Activated naive CD4-positive, alpha-beta T cell treated with anti-CD3 and anti-CD28 coated beads for 36 hours (primary cell): ENCODE measurements at regions not wholly inside any gene's neighbourhood (a gene's known extent, or its start where the extent isn't known, plus 50 kb on each side); places are given as distances from the start of the nearest gene placed in this dataset.
"Not testable (repeated sequence)": the region's sequence is repeated elsewhere in the genome, so short reads cannot be mapped to it uniquely, and the experiment has no call there.

Experiments
- CTCF ChIA-PET: fragments of 350-600 bp; sonication (Branson Sonifier 250); formaldehyde crosslinking; loops from one replicate; lab custom pipeline; 2021; ENCODE audit warnings: antibody characterized with exemption; lab: Charles Lee
- DNase-seq: peaks from one replicate; pipeline ENCODE4 v3.0.0-alpha.2; 2020
- H3K27ac Mint-ChIP-seq: one replicate; pipeline ENCODE4 v1.8.0; 2021; ENCODE audit warnings: mild to moderate bottlenecking, mixed read lengths
- H3K27me3 Mint-ChIP-seq: one replicate; pipeline ENCODE4 v1.8.0; 2021; ENCODE audit warnings: low read depth, mixed read lengths
- H3K36me3 Mint-ChIP-seq: one replicate; pipeline ENCODE4 v1.8.0; 2021; ENCODE audit warnings: low read depth, mixed read lengths
- H3K4me1 Mint-ChIP-seq: one replicate; pipeline ENCODE4 v1.8.0; 2021; ENCODE audit warnings: low read depth, mixed read lengths
- H3K4me3 Mint-ChIP-seq: one replicate; pipeline ENCODE4 v1.8.0; 2021; ENCODE audit warnings: mild to moderate bottlenecking, moderate library complexity, mixed read lengths
- H3K9me3 Mint-ChIP-seq: one replicate; pipeline ENCODE4 v1.8.0; 2021; ENCODE audit warnings: mixed read lengths
- intact Hi-C: fragments of 100-400 bp; cut with micrococcal nuclease; formaldehyde crosslinking; loops from one replicate; pipeline ENCODE4 v1.15.1; 2023

DNA sequence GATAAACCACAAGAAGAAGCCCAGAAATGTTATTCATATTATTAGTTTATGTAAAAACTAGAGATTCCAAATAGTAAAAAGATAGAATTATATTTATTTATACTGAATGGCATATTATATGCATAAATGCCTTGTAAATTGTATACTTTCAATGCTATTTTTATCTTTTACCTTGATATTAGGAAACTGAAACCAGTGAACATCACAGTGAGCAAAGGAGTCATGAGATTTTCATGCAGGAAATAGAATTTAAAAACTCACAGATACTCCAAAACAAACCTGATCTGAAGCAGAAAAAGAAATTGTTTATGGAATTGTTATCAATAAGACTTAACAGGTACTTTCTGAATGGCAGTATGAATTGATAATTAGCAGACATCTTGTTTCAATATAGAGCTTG, 207.3 kb upstream of the CENPE start:
- no peaks in the 10 kb centered on the region for H3K4me1 Mint-ChIP-seq
- CTCF ChIA-PET: no interaction called here

DNA sequence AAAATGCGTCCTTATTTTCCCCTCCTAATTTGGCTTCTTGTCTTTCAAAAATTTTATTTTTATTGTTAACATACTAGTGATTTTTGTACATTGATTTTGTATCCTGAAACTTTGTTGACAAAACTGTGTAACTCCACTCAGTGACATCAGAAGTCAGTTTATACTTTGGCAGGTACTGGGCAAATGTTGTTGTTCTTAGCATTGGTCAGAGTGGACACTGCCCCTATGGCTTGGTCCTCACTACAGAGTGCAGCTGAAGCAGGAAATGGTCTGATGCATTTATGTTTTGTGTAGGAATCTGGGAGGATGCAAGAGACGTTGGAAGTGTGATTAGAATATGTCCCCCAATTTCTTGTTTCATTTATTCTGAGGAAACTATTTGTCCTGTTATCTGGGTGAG, 205.5 kb upstream of the CENPE start:
- H3K4me3 Mint-ChIP-seq: no peak overlapping the region
- no peaks in the 10 kb centered on the region for H3K9me3 Mint-ChIP-seq
- CTCF ChIA-PET: no interaction called here
- no peak overlapping the region for H3K27ac Mint-ChIP-seq
- H3K4me1 Mint-ChIP-seq: no peaks in the 10 kb centered on the region
- H3K27me3 Mint-ChIP-seq: peaks cover 6% of the 10 kb centered on the region
- DNase-seq: no peak
- H3K36me3 Mint-ChIP-seq: no peaks in the 10 kb centered on the region
- intact Hi-C loops: no loop called here

More for the DNA sequence above, 207.3 kb upstream of the CENPE start:
- DNase-seq: no peak
- H3K27me3 Mint-ChIP-seq: peaks cover 6% of the 10 kb centered on the region
- intact Hi-C loops: no loop called here
- H3K4me3 Mint-ChIP-seq: no peak overlapping the region
- H3K9me3 Mint-ChIP-seq: no peaks in the 10 kb centered on the region
- no peaks in the 10 kb centered on the region for H3K36me3 Mint-ChIP-seq
- H3K27ac Mint-ChIP-seq: no peak overlapping the region

DNA sequence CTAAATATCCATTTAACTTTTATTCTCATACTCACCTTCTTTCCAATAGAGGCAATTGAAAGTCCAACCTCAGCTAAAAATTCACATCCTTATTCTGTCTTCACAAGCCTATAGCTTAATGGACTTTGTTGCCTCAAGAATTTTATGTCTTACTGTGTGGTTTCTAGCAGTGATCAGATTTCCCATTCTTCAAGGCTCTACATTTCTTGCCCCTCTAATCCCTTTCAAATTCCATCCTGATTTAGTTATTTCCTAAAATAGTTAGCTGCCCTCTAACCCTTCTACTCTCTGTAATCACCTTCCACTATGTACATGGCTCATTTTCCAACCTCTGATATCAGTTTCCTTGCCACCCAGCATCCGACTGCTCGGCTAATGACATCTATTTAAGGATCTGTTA, 204.1 kb upstream of the CENPE start:
- H3K27ac Mint-ChIP-seq: no peak overlapping the region
- H3K4me1 Mint-ChIP-seq: no peaks in the 10 kb centered on the region
- no peaks in the 10 kb centered on the region for H3K9me3 Mint-ChIP-seq
- intact Hi-C loops: no loop called here
- no peak overlapping the region for H3K4me3 Mint-ChIP-seq
- CTCF ChIA-PET: no interaction called here
- DNase-seq: no peak
- no peaks in the 10 kb centered on the region for H3K36me3 Mint-ChIP-seq
- H3K27me3 Mint-ChIP-seq: peaks cover 6% of the 10 kb centered on the region

DNA sequence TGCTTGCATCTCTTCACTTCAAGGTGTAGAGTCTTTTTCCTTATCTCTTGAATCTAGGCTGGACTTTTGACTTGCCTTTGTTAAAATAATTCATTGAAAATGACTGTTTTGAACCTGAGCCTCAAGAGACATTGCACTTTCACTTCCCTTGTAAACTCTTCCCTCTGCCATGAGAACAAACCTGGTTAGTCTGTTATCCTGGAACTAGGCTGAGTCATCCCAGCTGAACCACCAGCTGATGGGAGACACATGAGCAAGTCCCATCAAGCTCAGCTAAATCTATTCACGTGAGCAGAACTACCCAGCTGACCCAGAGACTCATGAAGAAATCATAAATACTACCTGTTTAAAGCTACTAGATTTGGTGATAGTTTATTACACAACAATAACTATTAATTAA, 202.3 kb upstream of the CENPE start:
- H3K27ac Mint-ChIP-seq: no peak overlapping the region
- H3K9me3 Mint-ChIP-seq: no peaks in the 10 kb centered on the region
- no peaks in the 10 kb centered on the region for H3K36me3 Mint-ChIP-seq
- no peak overlapping the region for H3K4me3 Mint-ChIP-seq
- no peak for DNase-seq
- CTCF ChIA-PET: no interaction called here
- no peaks in the 10 kb centered on the region for H3K4me1 Mint-ChIP-seq
- intact Hi-C loops: no loop called here
- H3K27me3 Mint-ChIP-seq: peaks cover 3% of the 10 kb centered on the region

DNA sequence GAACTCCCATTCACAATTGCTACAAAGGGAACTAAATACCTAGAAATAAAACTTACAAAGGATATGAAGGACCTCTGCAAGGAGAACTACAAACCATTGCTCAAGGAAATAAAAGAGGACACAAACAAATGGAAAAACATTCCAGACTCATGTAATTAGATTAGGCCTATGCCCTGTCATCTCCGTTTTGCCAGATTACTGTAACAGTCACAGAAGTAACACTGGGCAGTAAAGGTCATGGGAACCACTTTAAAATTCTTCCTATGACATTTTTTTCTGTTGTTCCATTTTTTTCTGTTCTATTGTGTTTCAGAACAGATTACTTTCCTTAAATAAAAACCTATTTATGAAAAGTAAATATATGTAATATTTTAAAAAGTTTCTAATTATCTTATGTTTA, 199.4 kb upstream of the CENPE start:
- H3K36me3 Mint-ChIP-seq: no peaks in the 10 kb centered on the region
- H3K27ac Mint-ChIP-seq: no peak overlapping the region
- H3K27me3 Mint-ChIP-seq: peaks cover 3% of the 10 kb centered on the region
- CTCF ChIA-PET: no interaction called here
- no peaks in the 10 kb centered on the region for H3K4me1 Mint-ChIP-seq
- intact Hi-C loops: no loop called here
- no peaks in the 10 kb centered on the region for H3K9me3 Mint-ChIP-seq
- no peak for DNase-seq
- no peak overlapping the region for H3K4me3 Mint-ChIP-seq

DNA sequence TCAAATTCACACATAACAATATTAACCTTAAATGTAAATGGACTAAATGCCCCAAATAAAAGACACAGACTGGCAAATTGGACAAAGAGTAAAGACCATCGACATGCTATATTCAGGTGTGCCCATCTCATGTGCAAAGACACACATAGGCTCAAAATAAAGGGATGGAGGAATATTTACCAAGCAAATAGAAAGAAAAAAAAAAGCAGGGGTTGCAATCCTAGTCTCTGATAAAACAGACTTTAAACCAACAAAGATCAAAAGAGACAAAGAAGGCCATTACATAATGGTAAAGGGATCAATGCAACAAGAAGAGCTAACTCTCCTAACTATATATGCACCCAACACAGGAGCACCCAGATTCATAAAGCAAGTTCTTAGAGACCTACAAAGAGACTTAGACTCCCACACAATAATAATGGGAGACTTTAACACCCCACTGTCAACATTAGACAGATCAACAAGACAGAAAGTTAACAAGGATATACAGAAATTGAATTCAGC, 189.4 kb upstream of the CENPE start:
- H3K36me3 Mint-ChIP-seq, CTCF ChIA-PET, DNase-seq, H3K4me1 Mint-ChIP-seq, intact Hi-C loops, H3K27me3 Mint-ChIP-seq, H3K4me3 Mint-ChIP-seq, H3K27ac Mint-ChIP-seq: not testable (repeated sequence)
- peaks cover 16% of the 10 kb centered on the region for H3K9me3 Mint-ChIP-seq

DNA sequence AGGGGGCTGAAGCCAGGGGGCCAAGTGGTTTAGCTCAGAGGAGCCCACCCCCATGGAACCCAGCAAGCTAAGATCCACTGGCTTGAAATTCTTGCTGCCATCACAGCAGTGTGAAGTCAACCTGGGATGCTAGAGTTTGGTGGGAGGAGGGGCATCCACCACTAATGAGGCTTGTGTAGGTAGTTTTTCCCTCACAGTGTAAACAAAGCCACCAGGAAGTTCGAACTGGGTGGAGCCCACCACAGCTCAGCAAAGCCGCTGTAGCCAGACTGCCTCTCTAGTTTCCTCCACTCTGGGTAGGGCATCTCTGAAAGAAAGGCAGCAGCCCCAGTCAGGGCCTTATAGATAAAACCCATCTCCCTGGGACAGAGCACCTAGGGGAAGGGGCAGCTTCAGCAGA, 187.4 kb upstream of the CENPE start:
- H3K4me3 Mint-ChIP-seq, intact Hi-C loops, H3K27me3 Mint-ChIP-seq, CTCF ChIA-PET, H3K36me3 Mint-ChIP-seq, DNase-seq, H3K4me1 Mint-ChIP-seq, H3K27ac Mint-ChIP-seq: not testable (repeated sequence)
- peaks cover 19% of the 10 kb centered on the region for H3K9me3 Mint-ChIP-seq

DNA sequence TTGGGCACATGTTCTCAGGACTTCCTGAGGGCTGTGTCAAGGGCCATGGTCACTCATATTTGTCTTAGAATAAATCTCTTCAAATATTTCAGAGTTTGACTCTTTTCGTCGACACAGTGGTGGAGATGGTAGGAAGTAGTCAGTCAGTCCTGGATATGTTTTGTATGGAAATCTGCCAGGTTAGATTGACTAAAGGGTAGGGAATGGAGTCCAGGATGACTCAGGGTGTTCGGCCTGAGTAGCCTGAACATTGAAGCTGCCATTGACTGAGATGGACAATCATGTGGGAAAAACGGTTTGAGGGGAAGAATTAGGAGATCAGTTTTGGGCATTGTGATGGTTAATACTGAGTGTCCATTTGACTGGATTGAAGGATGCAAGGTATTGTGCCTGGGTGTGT, 177.1 kb upstream of the CENPE start:
- intact Hi-C loops: no loop called here
- CTCF ChIA-PET: no interaction called here

DNA sequence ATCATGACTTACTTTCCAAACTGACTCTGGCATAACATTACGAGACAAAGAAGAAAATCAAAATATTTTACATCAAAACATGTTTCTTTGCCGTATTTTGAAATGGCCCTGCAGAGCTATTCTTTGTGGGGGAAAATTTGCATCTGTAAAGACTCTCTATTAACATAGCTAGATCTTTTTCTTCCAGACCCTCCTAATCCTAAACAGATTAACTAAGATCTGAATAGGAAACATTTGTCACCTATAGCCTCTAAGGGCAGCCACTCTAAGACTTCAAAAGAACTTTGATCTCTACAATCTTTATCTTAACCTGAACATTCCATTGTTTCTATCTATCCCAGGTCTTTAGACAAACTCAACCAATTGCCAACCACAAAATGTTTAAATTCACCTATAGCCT, 176.6 kb upstream of the CENPE start:
- Mint-ChIP-seq H3K27ac (no peak overlapping the region), H3K27me3 (no peaks in the 10 kb centered on the region), H3K9me3 (no peaks in the 10 kb centered on the region), H3K36me3 (no peaks in the 10 kb centered on the region), H3K4me1 (no peaks in the 10 kb centered on the region), H3K4me3 (no peak overlapping the region)
- intact Hi-C loops: no loop called here
- DNase-seq: no peak
- CTCF ChIA-PET: no interaction called here

More for the DNA sequence above, 177.1 kb upstream of the CENPE start:
- H3K27ac Mint-ChIP-seq: no peak overlapping the region
- H3K9me3 Mint-ChIP-seq: no peaks in the 10 kb centered on the region
- H3K27me3 Mint-ChIP-seq: no peaks in the 10 kb centered on the region
- no peaks in the 10 kb centered on the region for H3K36me3 Mint-ChIP-seq
- no peak overlapping the region for H3K4me3 Mint-ChIP-seq
- H3K4me1 Mint-ChIP-seq: no peaks in the 10 kb centered on the region
- no peak for DNase-seq

DNA sequence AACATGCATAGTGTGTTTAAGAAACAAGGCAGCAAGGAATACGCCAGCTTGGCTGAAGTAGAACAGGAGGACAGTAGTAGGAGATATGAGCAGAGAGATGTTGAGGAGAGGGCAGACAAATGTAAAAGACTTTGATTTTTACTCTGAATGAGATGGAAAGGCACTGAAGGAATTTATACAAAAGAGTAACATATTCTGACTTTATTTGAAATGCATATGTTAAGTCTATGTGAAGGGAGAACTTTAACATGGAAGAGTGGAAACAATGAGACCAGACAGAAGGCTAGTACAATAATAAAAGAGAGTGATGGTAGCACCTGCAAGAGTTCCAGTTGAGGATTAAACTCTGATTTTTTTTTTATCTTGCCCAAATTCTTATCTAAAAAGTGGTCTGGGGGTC, 176.2 kb upstream of the CENPE start:
- no peak overlapping the region for H3K4me3 Mint-ChIP-seq
- intact Hi-C loops: no loop called here
- CTCF ChIA-PET: no interaction called here
- no peaks in the 10 kb centered on the region for H3K36me3 Mint-ChIP-seq
- H3K27ac Mint-ChIP-seq: no peak overlapping the region
- no peaks in the 10 kb centered on the region for H3K27me3 Mint-ChIP-seq
- H3K4me1 Mint-ChIP-seq: no peaks in the 10 kb centered on the region
- H3K9me3 Mint-ChIP-seq: no peaks in the 10 kb centered on the region
- DNase-seq: no peak

DNA sequence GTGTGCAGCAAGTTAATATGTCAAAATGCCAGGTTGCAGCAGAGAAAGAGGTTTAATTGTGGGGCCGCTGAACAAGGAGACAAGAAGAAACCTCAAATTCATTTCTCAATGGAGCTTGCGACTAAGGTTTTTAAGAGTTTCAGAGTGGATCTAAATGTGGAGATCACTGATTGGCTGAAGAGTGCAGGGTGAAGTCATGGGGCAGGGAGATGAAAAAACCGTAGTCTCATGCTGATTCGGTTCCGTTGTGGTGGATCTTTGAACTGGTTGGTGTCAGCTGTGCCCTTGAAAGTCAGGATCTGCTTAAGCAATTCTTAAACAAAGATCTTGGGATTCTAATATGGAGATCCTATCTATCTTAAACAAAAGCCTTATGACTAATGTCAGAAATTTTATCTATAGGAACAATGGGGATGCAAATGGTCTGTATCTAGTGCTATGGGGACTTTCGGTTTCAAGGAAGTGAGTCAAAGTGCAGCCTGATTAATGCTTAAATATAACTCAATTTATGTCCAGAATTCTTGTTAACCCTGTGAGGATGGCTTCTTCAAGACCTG, 173.9 kb upstream of the CENPE start:
- Mint-ChIP-seq H3K36me3 (no peaks in the 10 kb centered on the region), H3K27ac (no peak overlapping the region), H3K4me3 (no peak overlapping the region), H3K27me3 (no peaks in the 10 kb centered on the region), H3K4me1 (no peaks in the 10 kb centered on the region), H3K9me3 (no peaks in the 10 kb centered on the region)
- CTCF ChIA-PET: no interaction called here
- intact Hi-C loops: no loop called here
- no peak for DNase-seq

DNA sequence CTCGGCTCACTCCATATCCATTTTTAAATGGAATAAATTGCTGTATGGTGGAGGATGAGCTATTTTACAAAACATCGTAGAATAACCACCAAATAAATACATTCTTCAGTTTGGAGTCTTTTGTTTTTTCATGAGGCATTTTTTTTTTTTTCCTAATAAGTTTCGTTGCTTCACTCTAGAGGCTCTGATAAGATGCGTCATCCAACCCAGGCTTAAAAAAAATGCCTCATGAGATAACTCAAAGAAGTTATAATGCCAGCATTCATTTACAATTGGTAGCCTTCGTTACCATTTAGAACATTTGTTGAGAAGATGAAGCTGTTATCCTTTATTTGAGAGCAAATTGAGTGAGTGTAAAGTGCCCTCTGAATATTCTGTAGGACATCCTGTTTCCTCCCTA, 172.2 kb upstream of the CENPE start:
- Mint-ChIP-seq H3K36me3 (no peaks in the 10 kb centered on the region), H3K9me3 (no peaks in the 10 kb centered on the region), H3K4me1 (no peaks in the 10 kb centered on the region), H3K27ac (no peak overlapping the region), H3K4me3 (no peak overlapping the region), H3K27me3 (no peaks in the 10 kb centered on the region)
- CTCF ChIA-PET: no interaction called here
- intact Hi-C loops: no loop called here
- no peak for DNase-seq

DNA sequence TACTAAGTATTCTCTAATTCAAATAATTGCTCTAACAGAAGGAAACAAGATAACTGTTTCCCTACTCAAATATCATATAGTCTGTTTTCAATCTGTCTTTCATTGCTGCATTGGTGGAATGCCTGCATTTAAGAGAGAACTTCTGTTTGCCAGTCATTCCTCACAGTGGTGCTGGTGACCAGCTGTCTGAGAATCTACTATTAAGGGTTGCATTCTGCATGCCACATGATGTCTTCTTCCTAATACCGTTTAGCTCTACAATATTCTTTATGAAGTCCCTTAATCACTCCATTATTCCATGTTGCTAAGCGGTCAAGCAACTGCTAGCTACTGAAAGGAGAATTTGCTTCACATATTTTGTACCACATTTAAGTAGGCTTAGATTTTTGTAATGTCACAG, 167.1 kb upstream of the CENPE start:
- no peak for DNase-seq
- H3K27ac Mint-ChIP-seq: no peak overlapping the region
- H3K4me1 Mint-ChIP-seq: no peaks in the 10 kb centered on the region
- CTCF ChIA-PET: interaction anchor here (0.6 kb wide), 1 partner anchor 22 kb away, joined by 3 read pairs; no protein-coding TSS in a partner anchor
- intact Hi-C loops: no loop called here
- no peaks in the 10 kb centered on the region for H3K36me3 Mint-ChIP-seq
- H3K4me3 Mint-ChIP-seq: no peak overlapping the region
- H3K27me3 Mint-ChIP-seq: no peaks in the 10 kb centered on the region
- peaks cover 9% of the 10 kb centered on the region for H3K9me3 Mint-ChIP-seq
